Activated CD4-positive, alpha-beta T cell treated with anti-CD3 and anti-CD28 coated beads, Interleukin-2, amount 50 U/mL, for 1 hour (primary cell): ENCODE measurements at regions not wholly inside any gene's neighbourhood (a gene's known extent, or its start where the extent isn't known, plus 50 kb on each side); places are given as distances from the start of the nearest gene placed in this dataset.
"Not testable (repeated sequence)": the region's sequence is repeated elsewhere in the genome, so short reads cannot be mapped to it uniquely, and the experiment has no call there.

Experiments used
- DNase-seq: peaks from one replicate; pipeline ENCODE4 v3.0.0-alpha.2; 2020

GRCh38 chr4:110850461-110851442 is 227.9 kb upstream of the PITX2 start:
- no peak for DNase-seq

GRCh38 chr4:110851989-110852388 is 229.1 kb upstream of the PITX2 start:
- no peak for DNase-seq

GRCh38 chr4:110852793-110853192 is 229.9 kb upstream of the PITX2 start:
- no peak for DNase-seq

- DNase-seq: no peak
These were observed 230.4 kb upstream of the PITX2 start for GRCh38 chr4:110853242-110853641.

GRCh38 chr4:110854021-110854678 is 231.3 kb upstream of the PITX2 start:
- no peak for DNase-seq

- no peak for DNase-seq
These were observed 237.2 kb upstream of the PITX2 start for GRCh38 chr4:110860125-110860524.

- DNase-seq: no peak
These were observed 238.0 kb upstream of the PITX2 start for GRCh38 chr4:110860901-110861300.

- no peak for DNase-seq
These were observed 242.9 kb upstream of the PITX2 start for GRCh38 chr4:110865611-110866259.

- no peak for DNase-seq
These were observed 244.5 kb upstream of the PITX2 start for GRCh38 chr4:110867251-110867960.

GRCh38 chr4:110867981-110868720 is 245.3 kb upstream of the PITX2 start:
- DNase-seq: no peak

GRCh38 chr4:110869114-110869513 is 246.2 kb upstream of the PITX2 start:
- no peak for DNase-seq

- no peak for DNase-seq
These were observed 247.1 kb upstream of the PITX2 start for GRCh38 chr4:110869862-110870572.

GRCh38 chr4:110876214-110876613 is 253.3 kb upstream of the PITX2 start:
- DNase-seq: not testable (repeated sequence)

GRCh38 chr4:110876866-110877265 is 254.0 kb upstream of the PITX2 start:
- DNase-seq: no peak

GRCh38 chr4:110877778-110878370 is 255.0 kb upstream of the PITX2 start:
- no peak for DNase-seq

GRCh38 chr4:110878413-110878812 is 255.5 kb upstream of the PITX2 start:
- DNase-seq: no peak

- DNase-seq: no peak
These were observed 256.1 kb upstream of the PITX2 start for GRCh38 chr4:110878956-110879355.

- no peak for DNase-seq
These were observed 263.4 kb upstream of the PITX2 start for GRCh38 chr4:110886270-110886669.

GRCh38 chr4:110886856-110887255 is 264.0 kb upstream of the PITX2 start:
- DNase-seq: no peak

GRCh38 chr4:110897784-110898183 is 274.9 kb upstream of the PITX2 start:
- DNase-seq: no peak

- no peak for DNase-seq
These were observed 275.4 kb upstream of the PITX2 start for GRCh38 chr4:110898290-110898689.
